K562 (cell line): ENCODE measurements at regions not wholly inside any gene's neighbourhood (a gene's known extent, or its start where the extent isn't known, plus 50 kb on each side); places are given as distances from the start of the nearest gene placed in this dataset.
A peak's percentile ranks its signal among the peaks of the same experiment; 100 is the strongest.

Experiments used
- ADNP ChIP-seq: fragments of 200-800 bp; sonication (Bioruptor generic); IDR thresholded peaks from 2 replicates; pipeline ENCODE4 v1.6.1; 2016; ENCODE audit warnings: missing genetic modification characterization, missing compliant biosample characterization
- BRD4 ChIP-seq: fragments of 200-600 bp; sonication (generic); IDR thresholded peaks from 2 replicates; pipeline ENCODE4 v1.6.1; 2017; ENCODE audit warnings: inconsistent platforms
- CBX2 ChIP-seq: fragments of 200-600 bp; sonication (generic); IDR thresholded peaks from one replicate; pipeline ENCODE4 v1.6.1; 2012; ENCODE audit warnings: mild to moderate bottlenecking, low read length, inconsistent platforms; ENCODE audit not compliant: insufficient read depth, poor library complexity, severe bottlenecking
- CBX3 ChIP-seq, 2 experiments: IDR thresholded peaks; 1 replicate in 1 of 2; 2 replicates in 1 of 2; pipeline ENCODE4 v1.6.1; 2012; ENCODE audit warnings: inconsistent platforms in 2 of 2, low read length in 2 of 2, borderline replicate concordance in 1 of 2, control low read depth in 1 of 2
- COPS2 ChIP-seq: fragments of 450-650 bp; conservative IDR thresholded peaks from 2 replicates; pipeline ENCODE4 v1.6.1; 2016; ENCODE audit warnings: mild to moderate bottlenecking, moderate library complexity
- FOSL1 ChIP-seq: fragments of 200-800 bp; sonication (Bioruptor generic); conservative IDR thresholded peaks from 2 replicates; pipeline ENCODE4 v1.6.1; 2016; ENCODE audit warnings: missing genetic modification characterization, missing compliant biosample characterization
- FOXP1 ChIP-seq: sonication (generic); formaldehyde crosslinking; IDR thresholded peaks from 2 replicates; pipeline ENCODE4 v1.8.0; 2022; ENCODE audit warnings: mild to moderate bottlenecking, missing genetic modification reagents
- HDAC3 ChIP-seq: fragments of 450-650 bp; IDR thresholded peaks from 2 replicates; pipeline ENCODE4 v1.6.1; 2018; ENCODE audit warnings: borderline replicate concordance, mild to moderate bottlenecking, moderate library complexity; ENCODE audit not compliant: partially characterized antibody
- KDM2B ChIP-seq: fragments of 250-450 bp; sonication (Bioruptor Pico); IDR thresholded peaks from 2 replicates; pipeline ENCODE4 v1.8.0; 2021; ENCODE audit warnings: mild to moderate bottlenecking, moderate library complexity
- LARP7 ChIP-seq: fragments of 450-650 bp; IDR thresholded peaks from 2 replicates; pipeline ENCODE4 v1.6.1; 2016
- MIER1 ChIP-seq: fragments of 450-650 bp; IDR thresholded peaks from 2 replicates; pipeline ENCODE4 v1.6.1; 2016; ENCODE audit warnings: antibody characterized with exemption, mild to moderate bottlenecking, low read depth
- POLR2G ChIP-seq: fragments of 200-400 bp; formaldehyde crosslinking; IDR thresholded peaks from 2 replicates; pipeline ENCODE4 v1.6.1; 2017; ENCODE audit warnings: low read depth, mild to moderate bottlenecking, antibody characterized with exemption, low read length, moderate library complexity
- PTBP1 ChIP-seq: fragments of 200-400 bp; formaldehyde crosslinking; IDR thresholded peaks from 2 replicates; pipeline ENCODE4 v1.6.1; 2017; ENCODE audit warnings: low read depth, low read length
- RFX7 ChIP-seq: fragments of 250-450 bp; sonication (Bioruptor Pico); IDR thresholded peaks from 2 replicates; pipeline ENCODE4 v1.5.1; 2021; ENCODE audit warnings: mild to moderate bottlenecking
- SLC30A9 ChIP-seq: fragments of 250-450 bp; sonication (Bioruptor Pico); IDR thresholded peaks from 2 replicates; pipeline ENCODE4 v1.8.0; 2022; ENCODE audit warnings: mild to moderate bottlenecking, moderate library complexity
- SMAD4 ChIP-seq: fragments of 250-450 bp; sonication (Bioruptor Pico); conservative IDR thresholded peaks from 2 replicates; pipeline ENCODE4 v1.8.0; 2021; ENCODE audit warnings: inconsistent platforms, mild to moderate bottlenecking, moderate library complexity
- TCFL5 ChIP-seq: fragments of 250-450 bp; sonication (Bioruptor Pico); conservative IDR thresholded peaks from 2 replicates; pipeline ENCODE4 v1.6.1; 2021; ENCODE audit warnings: mild to moderate bottlenecking, moderate library complexity, matching md5 sums
- ZNF57 ChIP-seq: fragments of 450-650 bp; formaldehyde crosslinking; IDR thresholded peaks from 2 replicates; pipeline ENCODE4 v1.4.0; 2020; ENCODE audit warnings: mild to moderate bottlenecking, moderate library complexity
- ZNF699 ChIP-seq: fragments of 250-450 bp; sonication (Bioruptor Pico); IDR thresholded peaks from 2 replicates; pipeline ENCODE4 v1.8.0; 2021; ENCODE audit warnings: mild to moderate bottlenecking, moderate library complexity; ENCODE audit not compliant: insufficient replicate concordance
- TF ChIP-seq, protein P1 (sequence below): sonication (generic); IDR thresholded peaks from 2 replicates; pipeline ENCODE4 v1.6.1; 2016
- TF ChIP-seq, protein P2 (sequence below): sonication (generic); formaldehyde crosslinking; IDR thresholded peaks from 2 replicates; pipeline ENCODE4 v1.8.1; 2023; ENCODE audit warnings: mild to moderate bottlenecking, missing genetic modification reagents
- TF ChIP-seq, protein P3 (sequence below), 2 experiments: IDR thresholded peaks; 2 replicates each; pipeline ENCODE4 v1.6.1; 2011; ENCODE audit warnings: borderline replicate concordance in 1 of 2, control low read depth in 1 of 2, low read depth in 1 of 2, low read length in 1 of 2, mild to moderate bottlenecking in 1 of 2, mixed read lengths in 1 of 2, moderate library complexity in 1 of 2; ENCODE audit not compliant: insufficient read depth in 1 of 2, insufficient read length in 1 of 2, poor library complexity in 1 of 2, severe bottlenecking in 1 of 2; ENCODE audit errors: extremely low read depth in 1 of 2
- TF ChIP-seq, protein P4 (sequence below): fragments of 450-650 bp; IDR thresholded peaks from 2 replicates; pipeline ENCODE4 v1.6.1; 2017; ENCODE audit warnings: antibody characterized with exemption
- TF ChIP-seq, protein P5 (sequence below): fragments of 450-650 bp; conservative IDR thresholded peaks from 2 replicates; pipeline ENCODE4 v1.6.1; 2016; ENCODE audit warnings: missing genetic modification characterization, low read depth, mild to moderate bottlenecking, missing compliant biosample characterization, moderate library complexity

DNA sequence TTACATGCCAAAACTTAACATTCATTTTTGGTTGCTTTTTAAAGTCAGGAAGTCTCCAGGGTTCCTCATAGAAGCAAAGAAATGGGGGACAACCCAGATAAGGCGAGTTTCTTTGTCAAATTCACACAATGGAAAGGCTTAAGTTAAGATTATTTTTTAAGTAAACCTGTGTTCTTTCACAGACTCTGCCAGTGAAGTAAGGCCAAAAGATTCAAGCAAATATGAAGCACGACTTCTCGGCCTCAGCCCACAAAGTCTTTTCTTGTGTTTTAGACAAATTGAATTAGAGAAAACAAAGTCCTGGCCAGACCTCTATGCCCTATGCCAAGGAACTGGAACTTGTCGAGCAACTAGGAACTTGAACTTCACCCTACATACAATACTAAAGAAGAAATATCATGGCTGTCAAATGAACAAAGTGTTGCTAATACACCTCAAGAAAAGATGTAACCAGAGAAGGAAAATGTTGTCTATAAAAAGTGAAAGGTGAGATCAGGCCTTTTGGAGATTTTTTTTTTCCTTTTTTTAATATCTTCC, 540.0 kb upstream of the JARID2 start (continued):
- TF ChIP-seq, protein P1, sequence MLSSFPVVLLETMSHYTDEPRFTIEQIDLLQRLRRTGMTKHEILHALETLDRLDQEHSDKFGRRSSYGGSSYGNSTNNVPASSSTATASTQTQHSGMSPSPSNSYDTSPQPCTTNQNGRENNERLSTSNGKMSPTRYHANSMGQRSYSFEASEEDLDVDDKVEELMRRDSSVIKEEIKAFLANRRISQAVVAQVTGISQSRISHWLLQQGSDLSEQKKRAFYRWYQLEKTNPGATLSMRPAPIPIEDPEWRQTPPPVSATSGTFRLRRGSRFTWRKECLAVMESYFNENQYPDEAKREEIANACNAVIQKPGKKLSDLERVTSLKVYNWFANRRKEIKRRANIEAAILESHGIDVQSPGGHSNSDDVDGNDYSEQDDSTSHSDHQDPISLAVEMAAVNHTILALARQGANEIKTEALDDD: 0 out of 2 replicates have a peak, but pooled peaks have one; percentile 4
- TF ChIP-seq RFX7 (CRISPR knock-in tag): no peak
- TF ChIP-seq MIER1: no peak
- TF ChIP-seq, protein P2, sequence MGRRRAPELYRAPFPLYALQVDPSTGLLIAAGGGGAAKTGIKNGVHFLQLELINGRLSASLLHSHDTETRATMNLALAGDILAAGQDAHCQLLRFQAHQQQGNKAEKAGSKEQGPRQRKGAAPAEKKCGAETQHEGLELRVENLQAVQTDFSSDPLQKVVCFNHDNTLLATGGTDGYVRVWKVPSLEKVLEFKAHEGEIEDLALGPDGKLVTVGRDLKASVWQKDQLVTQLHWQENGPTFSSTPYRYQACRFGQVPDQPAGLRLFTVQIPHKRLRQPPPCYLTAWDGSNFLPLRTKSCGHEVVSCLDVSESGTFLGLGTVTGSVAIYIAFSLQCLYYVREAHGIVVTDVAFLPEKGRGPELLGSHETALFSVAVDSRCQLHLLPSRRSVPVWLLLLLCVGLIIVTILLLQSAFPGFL (CRISPR knock-in tag): no peak
- TF ChIP-seq ZNF699 (CRISPR knock-in tag): no peak
- TF ChIP-seq, protein P3, sequence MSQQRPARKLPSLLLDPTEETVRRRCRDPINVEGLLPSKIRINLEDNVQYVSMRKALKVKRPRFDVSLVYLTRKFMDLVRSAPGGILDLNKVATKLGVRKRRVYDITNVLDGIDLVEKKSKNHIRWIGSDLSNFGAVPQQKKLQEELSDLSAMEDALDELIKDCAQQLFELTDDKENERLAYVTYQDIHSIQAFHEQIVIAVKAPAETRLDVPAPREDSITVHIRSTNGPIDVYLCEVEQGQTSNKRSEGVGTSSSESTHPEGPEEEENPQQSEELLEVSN (IDR thresholded peaks at IDR 0.05; ENCODE audit: borderline replicate concordance in 1 of 2, extremely low read depth in 1 of 2, insufficient read depth in 1 of 2, insufficient read length in 1 of 2, low read depth in 1 of 2, low read length in 1 of 2, poor library complexity in 1 of 2, severe bottlenecking in 1 of 2): no peak
- TF ChIP-seq COPS2: no peak
- TF ChIP-seq LARP7: no peak
- TF ChIP-seq, protein P4, sequence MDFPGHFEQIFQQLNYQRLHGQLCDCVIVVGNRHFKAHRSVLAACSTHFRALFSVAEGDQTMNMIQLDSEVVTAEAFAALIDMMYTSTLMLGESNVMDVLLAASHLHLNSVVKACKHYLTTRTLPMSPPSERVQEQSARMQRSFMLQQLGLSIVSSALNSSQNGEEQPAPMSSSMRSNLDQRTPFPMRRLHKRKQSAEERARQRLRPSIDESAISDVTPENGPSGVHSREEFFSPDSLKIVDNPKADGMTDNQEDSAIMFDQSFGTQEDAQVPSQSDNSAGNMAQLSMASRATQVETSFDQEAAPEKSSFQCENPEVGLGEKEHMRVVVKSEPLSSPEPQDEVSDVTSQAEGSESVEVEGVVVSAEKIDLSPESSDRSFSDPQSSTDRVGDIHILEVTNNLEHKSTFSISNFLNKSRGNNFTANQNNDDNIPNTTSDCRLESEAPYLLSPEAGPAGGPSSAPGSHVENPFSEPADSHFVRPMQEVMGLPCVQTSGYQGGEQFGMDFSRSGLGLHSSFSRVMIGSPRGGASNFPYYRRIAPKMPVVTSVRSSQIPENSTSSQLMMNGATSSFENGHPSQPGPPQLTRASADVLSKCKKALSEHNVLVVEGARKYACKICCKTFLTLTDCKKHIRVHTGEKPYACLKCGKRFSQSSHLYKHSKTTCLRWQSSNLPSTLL: no peak
- TF ChIP-seq PTBP1: no peak
- no peak for TF ChIP-seq KDM2B (CRISPR knock-in tag)
- no peak for TF ChIP-seq TCFL5 (CRISPR knock-in tag)
- TF ChIP-seq SLC30A9: no peak
- TF ChIP-seq SMAD4 (CRISPR knock-in tag): no peak
- no peak for TF ChIP-seq BRD4
- TF ChIP-seq CBX3 (IDR thresholded peaks at IDR 0.05; ENCODE audit: borderline replicate concordance in 1 of 2, low read length in 2 of 2): no peak
- TF ChIP-seq ADNP (tag): no peak
- TF ChIP-seq POLR2G: no peak
- no peak for TF ChIP-seq CBX2
- TF ChIP-seq FOSL1: no peak
- TF ChIP-seq HDAC3: peak; percentile 8
- no peak for TF ChIP-seq ZNF57 (CRISPR knock-in tag)
- TF ChIP-seq FOXP1 (CRISPR knock-in tag): no peak
- TF ChIP-seq, protein P5, sequence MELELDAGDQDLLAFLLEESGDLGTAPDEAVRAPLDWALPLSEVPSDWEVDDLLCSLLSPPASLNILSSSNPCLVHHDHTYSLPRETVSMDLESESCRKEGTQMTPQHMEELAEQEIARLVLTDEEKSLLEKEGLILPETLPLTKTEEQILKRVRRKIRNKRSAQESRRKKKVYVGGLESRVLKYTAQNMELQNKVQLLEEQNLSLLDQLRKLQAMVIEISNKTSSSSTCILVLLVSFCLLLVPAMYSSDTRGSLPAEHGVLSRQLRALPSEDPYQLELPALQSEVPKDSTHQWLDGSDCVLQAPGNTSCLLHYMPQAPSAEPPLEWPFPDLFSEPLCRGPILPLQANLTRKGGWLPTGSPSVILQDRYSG (tag): peak; percentile 23; the same call in 1 of the 2 replicates
